NCI-H1417 (cell line): ENCODE measurements at regions not wholly inside any gene's neighbourhood (a gene's known extent, or its start where the extent isn't known, plus 50 kb on each side); places are given as distances from the start of the nearest gene placed in this dataset.
"Not testable (repeated sequence)": the region's sequence is repeated elsewhere in the genome, so short reads cannot be mapped to it uniquely, and the experiment has no call there.

Experiments used
- DNase-seq, 3 experiments: peaks; one replicate each; lab custom pipeline; 2025; lab: John Stamatoyannopoulos, UW

DNA sequence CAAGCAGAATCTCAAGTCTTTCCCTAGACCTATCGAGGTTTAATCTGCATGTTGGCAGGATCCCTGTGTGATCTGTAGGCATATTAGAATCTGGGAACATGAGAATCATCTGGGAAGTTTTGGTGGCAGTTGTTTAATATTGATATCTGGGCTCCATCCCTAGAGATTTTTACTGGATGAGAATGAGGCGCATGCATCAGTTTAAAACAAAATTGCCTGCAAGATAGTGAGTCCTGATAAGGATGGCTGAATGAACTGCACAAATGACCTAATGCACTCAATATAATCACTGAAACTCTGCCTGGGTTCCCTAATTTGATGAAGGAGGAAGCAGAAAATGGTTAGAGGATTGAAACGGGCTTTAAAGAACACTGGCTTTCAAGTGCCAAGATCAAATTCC is 218.0 kb downstream of the FGFR2 start:
- no peak for DNase-seq

- not testable (repeated sequence) for DNase-seq
Observed at GRCh38 chr10:121382029-121382520, 216.2 kb downstream of the FGFR2 start.

GRCh38 chr10:121385136-121385535 is 213.1 kb downstream of the FGFR2 start:
- DNase-seq = no peak

DNA sequence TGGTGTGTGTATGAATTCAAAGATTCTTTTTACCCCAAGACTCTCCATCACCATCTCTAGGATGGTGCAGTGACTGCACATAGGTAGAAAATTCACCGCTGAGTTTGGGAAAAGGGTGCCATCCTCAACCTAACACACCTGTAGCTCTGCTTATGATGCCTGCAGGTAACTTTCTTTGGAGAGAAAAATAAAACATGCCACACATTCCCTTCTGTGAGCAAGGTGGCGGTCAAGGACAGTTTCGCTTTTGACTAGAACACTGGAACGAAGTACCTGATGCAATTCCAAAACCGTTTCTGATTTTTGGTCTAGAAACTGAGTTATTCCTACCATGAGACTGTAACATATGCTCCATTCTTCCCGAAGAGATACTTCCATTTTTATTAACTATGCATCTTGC is 205.6 kb downstream of the FGFR2 start:
- DNase-seq = no peak

GRCh38 chr10:121393522-121393921 is 204.7 kb downstream of the FGFR2 start:
- no peak for DNase-seq

GRCh38 chr10:121400507-121400906 is 197.7 kb downstream of the FGFR2 start:
- DNase-seq = not testable (repeated sequence)

- DNase-seq = no peak
Observed at GRCh38 chr10:121403527-121403926, 194.7 kb downstream of the FGFR2 start.

- no peak for DNase-seq
Observed at GRCh38 chr10:121404611-121405010, 193.6 kb downstream of the FGFR2 start.

GRCh38 chr10:121405096-121405495 is 193.1 kb downstream of the FGFR2 start:
- no peak for DNase-seq

- no peak for DNase-seq
Observed at GRCh38 chr10:121405549-121405948, 192.7 kb downstream of the FGFR2 start.

- no peak for DNase-seq
Observed at GRCh38 chr10:121405953-121406352, 192.3 kb downstream of the FGFR2 start.

- DNase-seq = no peak
Observed at GRCh38 chr10:121406823-121407545, 191.3 kb downstream of the FGFR2 start.

DNA sequence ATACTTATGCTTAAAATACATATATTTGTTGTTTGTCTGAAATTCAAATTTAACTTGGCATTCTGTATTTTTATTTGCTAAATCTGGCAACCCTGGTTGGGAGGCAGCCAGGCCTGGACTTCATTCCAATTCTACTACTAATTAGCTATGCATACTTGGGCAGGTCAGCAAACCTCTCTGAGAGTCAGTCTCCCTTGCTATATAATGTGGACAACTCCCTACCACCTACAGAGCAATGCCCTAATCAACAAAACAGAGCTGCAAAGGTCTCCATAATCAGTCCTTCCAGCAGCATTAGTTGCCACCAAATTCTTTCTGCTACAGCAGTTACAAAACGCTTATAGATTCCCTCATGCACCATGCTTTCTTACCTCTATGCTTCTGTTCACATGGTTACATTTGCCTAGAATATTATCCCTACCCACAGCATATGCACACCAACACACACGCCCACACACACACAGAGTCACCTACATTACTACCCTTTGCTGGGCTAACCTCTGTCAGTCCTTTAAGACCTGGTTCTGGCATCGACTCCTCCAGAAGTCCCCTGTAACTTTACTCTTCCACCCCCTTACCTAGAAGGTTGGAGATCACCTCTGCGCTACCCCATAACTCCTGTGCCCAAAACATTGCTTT is 188.7 kb downstream of the FGFR2 start:
- no peak for DNase-seq

- DNase-seq = no peak
Observed at GRCh38 chr10:121411004-121411403, 187.2 kb downstream of the FGFR2 start.

GRCh38 chr10:121413951-121414350 is 184.3 kb downstream of the FGFR2 start:
- no peak for DNase-seq

- no peak for DNase-seq
Observed at GRCh38 chr10:121414366-121415062, 183.7 kb downstream of the FGFR2 start.

DNA sequence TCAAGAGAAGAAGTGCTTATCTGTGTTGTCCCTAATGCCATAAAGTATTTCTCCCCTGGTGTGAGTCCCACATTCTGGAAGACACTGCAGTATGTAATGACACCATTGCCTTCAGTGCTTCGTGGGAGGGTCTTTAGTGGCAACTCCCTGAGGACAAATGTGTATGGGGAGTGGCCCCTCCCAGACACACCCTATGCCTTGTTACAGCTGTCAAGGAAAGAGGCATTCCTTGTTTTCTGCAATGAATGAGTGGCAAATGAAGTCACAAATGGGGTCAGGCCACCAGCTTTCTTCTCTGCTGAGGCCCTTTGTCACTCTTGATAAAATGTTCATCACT is 183.2 kb downstream of the FGFR2 start:
- no peak for DNase-seq

- no peak for DNase-seq
Observed at GRCh38 chr10:121416071-121416470, 182.2 kb downstream of the FGFR2 start.

DNA sequence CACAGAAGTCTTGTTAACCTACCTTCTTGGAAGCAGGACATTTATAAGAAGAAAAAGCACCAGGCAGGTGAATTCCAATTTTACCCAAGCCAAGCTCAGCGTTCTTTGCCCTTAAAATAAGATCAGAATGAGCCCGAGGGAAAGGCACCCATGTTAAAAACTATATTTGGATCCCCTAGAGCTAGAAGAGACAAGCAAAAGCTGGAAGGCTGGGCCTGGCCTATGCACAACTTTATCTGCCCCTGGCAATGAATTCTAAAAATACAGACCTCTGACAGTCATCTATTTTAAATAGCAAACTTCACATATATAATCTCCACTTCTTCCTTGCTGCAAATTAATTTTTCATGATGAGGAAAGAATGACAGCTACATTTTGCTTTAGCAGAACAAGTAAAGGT is 180.9 kb downstream of the FGFR2 start:
- no peak for DNase-seq

DNA sequence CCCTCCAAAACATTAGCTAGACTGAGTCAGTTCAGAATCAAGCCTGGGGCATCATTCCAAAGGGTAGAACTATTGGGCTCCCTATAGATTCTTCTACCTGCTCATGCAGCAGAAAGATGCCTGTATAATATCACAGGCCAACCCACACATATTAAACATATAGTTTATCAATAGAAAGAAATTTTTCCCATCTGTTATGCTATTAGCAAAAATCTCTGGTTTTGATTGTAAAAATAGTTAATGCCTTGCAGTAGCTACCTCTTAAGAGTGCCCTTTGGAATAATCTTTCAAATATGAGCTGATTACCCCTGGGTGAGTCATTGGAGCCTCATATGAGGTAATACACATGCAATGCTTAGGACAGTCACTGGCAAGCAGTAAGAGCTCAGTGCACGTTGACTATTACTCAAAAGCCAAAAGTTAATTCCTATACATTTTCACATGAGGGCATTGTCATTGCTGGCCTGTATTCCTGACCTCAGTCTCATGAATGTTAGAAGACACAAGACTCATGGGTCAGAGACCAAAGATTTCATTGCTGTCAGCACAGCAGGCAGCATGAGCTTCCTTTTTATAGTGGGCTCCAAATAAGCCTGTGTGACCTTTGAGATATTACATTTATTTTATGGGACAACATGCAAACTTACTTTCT is 180.0 kb downstream of the FGFR2 start:
- no peak for DNase-seq

DNA sequence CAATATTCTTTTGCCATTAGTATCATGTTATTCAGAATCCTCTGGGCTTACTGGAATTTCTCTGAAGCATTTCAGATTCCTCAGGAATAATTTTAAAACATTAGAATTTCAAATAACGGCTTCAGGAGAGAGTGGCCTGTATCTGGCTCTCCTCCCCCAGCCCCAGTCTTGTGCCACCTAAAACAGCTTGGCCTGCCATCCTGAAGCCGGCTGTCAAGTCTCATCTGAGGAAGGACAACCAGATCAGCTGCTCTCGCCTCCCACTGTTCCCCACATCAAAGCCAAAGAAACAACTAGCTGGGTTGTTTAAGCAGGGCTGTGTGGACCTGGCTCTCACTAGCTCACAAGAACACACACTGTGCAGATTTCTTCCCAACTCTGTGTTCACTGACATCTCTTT is 178.2 kb downstream of the FGFR2 start:
- DNase-seq = no peak

- DNase-seq = no peak
Observed at GRCh38 chr10:121422096-121422495, 176.1 kb downstream of the FGFR2 start.

DNA sequence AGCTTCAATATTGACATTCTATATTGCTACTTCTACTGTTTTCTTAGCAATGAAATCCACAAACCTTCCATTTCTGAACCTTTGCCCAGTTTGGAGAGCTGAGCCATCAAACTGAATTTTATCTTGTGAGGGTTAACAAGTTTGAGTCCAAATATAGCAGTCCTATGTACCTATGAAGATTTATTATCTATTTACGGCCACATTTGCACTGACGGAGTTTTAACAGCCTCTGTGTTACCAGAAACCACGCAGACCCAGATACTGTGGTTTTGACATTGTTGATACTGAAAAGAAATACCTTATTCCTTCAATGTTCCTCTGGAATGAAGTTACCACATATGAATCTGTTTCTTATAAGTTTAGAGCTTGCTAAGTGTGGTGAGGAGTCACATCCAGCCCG is 172.6 kb downstream of the FGFR2 start:
- DNase-seq = no peak
